ENCODE measurements at regions not wholly inside any gene's neighbourhood (a gene's known extent, or its start where the extent isn't known, plus 50 kb on each side); places are given as distances from the start of the nearest gene placed in this dataset.
"Not testable (repeated sequence)": the region's sequence is repeated elsewhere in the genome, so short reads cannot be mapped to it uniquely, and the experiment has no call there.

- no peak for DNase-seq (ENCODE audit: low read depth)
Observed at GRCh38 chrY:7415157-7415633, 503.6 kb upstream of the AMELY start.

GRCh38 chrY:7390056-7390455 lies 478.5 kb upstream of the AMELY start:
- no peak for DNase-seq (ENCODE audit: low read depth)

GRCh38 chrY:7382988-7383387 lies 471.4 kb upstream of the AMELY start:
- peak; percentile 38 for DNase-seq (ENCODE audit: low read depth)

- no peak for DNase-seq (ENCODE audit: low read depth)
Observed at GRCh38 chrY:7377091-7377490, 465.5 kb upstream of the AMELY start.

GRCh38 chrY:7374485-7374884 lies 462.9 kb upstream of the AMELY start:
- not testable (repeated sequence) for DNase-seq (ENCODE audit: low read depth)

- DNase-seq (ENCODE audit: low read depth): not testable (repeated sequence)
Observed at GRCh38 chrY:7371953-7372352, 460.4 kb upstream of the AMELY start.

- not testable (repeated sequence) for DNase-seq (ENCODE audit: low read depth)
Observed at GRCh38 chrY:7371026-7371425, 459.5 kb upstream of the AMELY start.

- DNase-seq (ENCODE audit: low read depth): no peak
Observed at GRCh38 chrY:7359520-7359919, 448.0 kb upstream of the AMELY start.

- DNase-seq (ENCODE audit: low read depth): no peak
Observed at GRCh38 chrY:7358103-7358752, 446.7 kb upstream of the AMELY start.

GRCh38 chrY:7355891-7356290 lies 444.3 kb upstream of the AMELY start:
- not testable (repeated sequence) for DNase-seq (ENCODE audit: low read depth)

GRCh38 chrY:7344661-7345060 lies 433.1 kb upstream of the AMELY start:
- peak; percentile 39 for DNase-seq (ENCODE audit: low read depth)

GRCh38 chrY:7343261-7343660 lies 431.7 kb upstream of the AMELY start:
- DNase-seq (ENCODE audit: low read depth): no peak

- DNase-seq (ENCODE audit: low read depth): not testable (repeated sequence)
Observed at GRCh38 chrY:7342732-7343131, 431.2 kb upstream of the AMELY start.

GRCh38 chrY:7339391-7340087 lies 428.0 kb upstream of the AMELY start:
- DNase-seq (ENCODE audit: low read depth): no peak

GRCh38 chrY:7336023-7336873 lies 424.7 kb upstream of the AMELY start:
- no peak for DNase-seq (ENCODE audit: low read depth)

GRCh38 chrY:7334449-7334848 lies 422.9 kb upstream of the AMELY start:
- DNase-seq (ENCODE audit: low read depth): no peak

- DNase-seq (ENCODE audit: low read depth): no peak
Observed at GRCh38 chrY:7326296-7327246, 415.0 kb upstream of the AMELY start.

- DNase-seq (ENCODE audit: low read depth): no peak
Observed at GRCh38 chrY:7325531-7325930, 414.0 kb upstream of the AMELY start.

- DNase-seq (ENCODE audit: low read depth): no peak
Observed at GRCh38 chrY:7320751-7321150, 409.2 kb upstream of the AMELY start.

GRCh38 chrY:7320171-7320570 lies 408.6 kb upstream of the AMELY start:
- not testable (repeated sequence) for DNase-seq (ENCODE audit: low read depth)

- no peak for DNase-seq (ENCODE audit: low read depth)
Observed at GRCh38 chrY:7318122-7318521, 406.6 kb upstream of the AMELY start.

- no peak for DNase-seq (ENCODE audit: low read depth)
Observed at GRCh38 chrY:7317571-7317970, 406.0 kb upstream of the AMELY start.

Data from HS-27A (cell line).